ENCODE measurements at regions not wholly inside any gene's neighbourhood (a gene's known extent, or its start where the extent isn't known, plus 50 kb on each side); places are given as distances from the start of the nearest gene placed in this dataset.

- Histone ChIP-seq H3K9me3 (no peaks in the 10 kb centered on the region), H3K36me3 (no peaks in the 10 kb centered on the region), H3K27me3 (no peaks in the 10 kb centered on the region), H3K4me3 (no peak overlapping the region), H3K4me1 (no peaks in the 10 kb centered on the region), H3K27ac (no peak overlapping the region)
- no peak for DNase-seq
- no peak for TF ChIP-seq POLR2A (IDR thresholded peaks at IDR 0.05)
These were observed 1982.5 kb upstream of the PIK3C3 start for GRCh38 chr18:39972521-39972920.

- Histone ChIP-seq H3K27me3 (no peaks in the 10 kb centered on the region), H3K9me3 (no peaks in the 10 kb centered on the region), H3K4me3 (no peak overlapping the region), H3K36me3 (no peaks in the 10 kb centered on the region), H3K27ac (no peak overlapping the region), H3K4me1 (no peaks in the 10 kb centered on the region)
- no peak for DNase-seq
- no peak for TF ChIP-seq CTCF (IDR thresholded peaks at IDR 0.05)
- TF ChIP-seq POLR2A (IDR thresholded peaks at IDR 0.05) = no peak
These were observed 1985.1 kb upstream of the PIK3C3 start for GRCh38 chr18:39969803-39970494.

- no peaks in the 10 kb centered on the region for H3K27me3 ChIP-seq
- no peak for DNase-seq
- H3K9me3 ChIP-seq = no peaks in the 10 kb centered on the region
- no peak overlapping the region for H3K4me3 ChIP-seq
- TF ChIP-seq CTCF (IDR thresholded peaks at IDR 0.05) (no peak), POLR2A (IDR thresholded peaks at IDR 0.05) (no peak)
- H3K36me3 ChIP-seq = no peaks in the 10 kb centered on the region
- no peak overlapping the region for H3K27ac ChIP-seq
- H3K4me1 ChIP-seq = no peaks in the 10 kb centered on the region
These were observed 1988.8 kb upstream of the PIK3C3 start for GRCh38 chr18:39966275-39966674.

- Histone ChIP-seq H3K9me3 (no peaks in the 10 kb centered on the region), H3K36me3 (no peaks in the 10 kb centered on the region), H3K27me3 (no peaks in the 10 kb centered on the region), H3K4me1 (no peaks in the 10 kb centered on the region), H3K27ac (no peak overlapping the region), H3K4me3 (no peak overlapping the region)
- DNase-seq = no peak
- TF ChIP-seq POLR2A (IDR thresholded peaks at IDR 0.05) = no peak
- TF ChIP-seq CTCF (IDR thresholded peaks at IDR 0.05) = no peak
These were observed 1992.5 kb upstream of the PIK3C3 start for GRCh38 chr18:39962546-39962945.

- no peak for DNase-seq
- Histone ChIP-seq H3K27ac (no peak overlapping the region), H3K27me3 (no peaks in the 10 kb centered on the region), H3K9me3 (no peaks in the 10 kb centered on the region), H3K36me3 (no peaks in the 10 kb centered on the region), H3K4me1 (no peaks in the 10 kb centered on the region), H3K4me3 (no peak overlapping the region)
- TF ChIP-seq CTCF (IDR thresholded peaks at IDR 0.05) = no peak
- no peak for TF ChIP-seq POLR2A (IDR thresholded peaks at IDR 0.05)
These were observed 1994.5 kb upstream of the PIK3C3 start for GRCh38 chr18:39960550-39960949.

- H3K36me3 ChIP-seq = no peaks in the 10 kb centered on the region
- H3K27me3 ChIP-seq = no peaks in the 10 kb centered on the region
- H3K27ac ChIP-seq = no peak overlapping the region
- no peak overlapping the region for H3K4me3 ChIP-seq
- TF ChIP-seq CTCF (IDR thresholded peaks at IDR 0.05) = no peak
- no peak for TF ChIP-seq POLR2A (IDR thresholded peaks at IDR 0.05)
- H3K9me3 ChIP-seq = no peaks in the 10 kb centered on the region
- H3K4me1 ChIP-seq = no peaks in the 10 kb centered on the region
- no peak for DNase-seq
These were observed 1995.2 kb upstream of the PIK3C3 start for GRCh38 chr18:39959839-39960238.

Data from Peyer's patch (tissue), 4 donors.